PC-9 (cell line): ENCODE measurements at regions not wholly inside any gene's neighbourhood (a gene's known extent, or its start where the extent isn't known, plus 50 kb on each side); places are given as distances from the start of the nearest gene placed in this dataset.

Experiments used
- BruUV-seq: library from RNA; stranded (reverse); fragments of 400-500 nt; replicated peaks from 2 replicates; lab custom pipeline; 2021; lab: Mats Ljungman, UMichigan
- CTCF ChIA-PET: fragments of 300-600 bp; sonication (Branson Sonifier 250); formaldehyde crosslinking; loops from one replicate; lab custom pipeline; 2022; ENCODE audit warnings: antibody characterized with exemption; lab: Charles Lee
- POLR2A ChIA-PET: fragments of 300-600 bp; sonication (Branson Sonifier 250); formaldehyde crosslinking; loops from one replicate; lab custom pipeline; 2022; ENCODE audit warnings: antibody characterized with exemption; ENCODE audit not compliant: unreplicated experiment; lab: Charles Lee
- DNase-seq, 2 experiments: peaks; one replicate each; pipeline versions ENCODE4 v3.0.0 to v3.0.0-alpha.2; 2015 to 2022; ENCODE audit warnings: mixed read lengths in 1 of 2
- H2AFZ ChIP-seq: fragments of 200-600 bp; sonication (generic); 2 replicates; pipeline ENCODE4 v1.8.1; 2017; ENCODE audit warnings: antibody characterized with exemption
- H3F3A ChIP-seq: fragments of 200-600 bp; sonication (generic); 2 replicates; pipeline ENCODE4 v1.8.1; 2017; ENCODE audit warnings: antibody characterized with exemption, mild to moderate bottlenecking, low read depth; ENCODE audit not compliant: insufficient read depth
- H3K27ac ChIP-seq: fragments of 200-600 bp; sonication (generic); 2 replicates; pipeline ENCODE4 v1.6.1; 2016; ENCODE audit warnings: mixed run types
- H3K27me3 ChIP-seq: fragments of 200-600 bp; sonication (generic); 2 replicates; pipeline ENCODE4 v1.6.1; 2016; ENCODE audit warnings: low read depth, mixed run types; ENCODE audit not compliant: insufficient read depth
- H3K36me3 ChIP-seq: fragments of 200-600 bp; sonication (generic); 2 replicates; pipeline ENCODE4 v1.6.1; 2016; ENCODE audit warnings: low read depth, mixed run types
- H3K4me1 ChIP-seq: fragments of 200-600 bp; sonication (generic); replicated peaks from 2 replicates; pipeline ENCODE4 v1.6.1; 2016; ENCODE audit warnings: mixed run types; ENCODE audit not compliant: insufficient read depth
- H3K4me2 ChIP-seq: fragments of 200-600 bp; sonication (generic); 2 replicates; pipeline ENCODE4 v1.6.1; 2017; ENCODE audit warnings: mixed run types
- H3K4me3 ChIP-seq: fragments of 200-600 bp; sonication (generic); 2 replicates; pipeline ENCODE4 v1.6.1; 2016; ENCODE audit warnings: mixed run types
- H3K79me2 ChIP-seq: fragments of 200-600 bp; sonication (generic); 2 replicates; pipeline ENCODE4 v1.6.1; 2017; ENCODE audit warnings: low read depth, mixed run types
- H3K9me2 ChIP-seq: fragments of 200-600 bp; sonication (generic); 2 replicates; pipeline ENCODE4 v1.8.1; 2017; ENCODE audit warnings: mild to moderate bottlenecking; ENCODE audit not compliant: insufficient read depth
- H3K9me3 ChIP-seq: fragments of 200-600 bp; sonication (generic); 2 replicates; pipeline ENCODE4 v1.8.1; 2016; ENCODE audit warnings: low read depth; ENCODE audit not compliant: insufficient read depth
- H4K20me1 ChIP-seq: fragments of 200-600 bp; sonication (generic); 2 replicates; pipeline ENCODE4 v1.8.1; 2017; ENCODE audit not compliant: insufficient read depth
- EZH2 ChIP-seq: fragments of 200-600 bp; sonication (generic); IDR thresholded peaks from 2 replicates; pipeline ENCODE4 v1.8.0; 2017; ENCODE audit warnings: antibody characterized with exemption, low read depth
- intact Hi-C: fragments of 100-400 bp; cut with micrococcal nuclease; formaldehyde crosslinking; loops from one replicate; pipeline ENCODE4 v1.10.0; 2022; ENCODE audit not compliant: unreplicated experiment
- TF ChIP-seq, protein P1 (sequence below): fragments of 200-600 bp; sonication (generic); conservative IDR thresholded peaks from 2 replicates; pipeline ENCODE4 v1.6.1; 2017; ENCODE audit warnings: mixed run types, antibody characterized with exemption, mild to moderate bottlenecking, moderate library complexity

- Histone ChIP-seq H3K4me1 (no peaks in the 10 kb centered on the region), H3K27ac (no peak overlapping the region), H2AFZ (no peak overlapping the region), H3K4me2 (no peak overlapping the region), H3K36me3 (no peaks in the 10 kb centered on the region), H3K79me2 (no peaks in the 10 kb centered on the region), H3K27me3 (no peaks in the 10 kb centered on the region), H3F3A (no peaks in the 10 kb centered on the region), H4K20me1 (no peaks in the 10 kb centered on the region), H3K9me3 (no peaks in the 10 kb centered on the region), H3K9me2 (no peaks in the 10 kb centered on the region), H3K4me3 (no peak overlapping the region)
- ChIA-PET POLR2A (no interaction called here), CTCF (no interaction called here)
- DNase-seq = no peak
- BruUV-seq = no TSS peak
- intact Hi-C loops = no loop called here
- TF ChIP-seq, protein P1, sequence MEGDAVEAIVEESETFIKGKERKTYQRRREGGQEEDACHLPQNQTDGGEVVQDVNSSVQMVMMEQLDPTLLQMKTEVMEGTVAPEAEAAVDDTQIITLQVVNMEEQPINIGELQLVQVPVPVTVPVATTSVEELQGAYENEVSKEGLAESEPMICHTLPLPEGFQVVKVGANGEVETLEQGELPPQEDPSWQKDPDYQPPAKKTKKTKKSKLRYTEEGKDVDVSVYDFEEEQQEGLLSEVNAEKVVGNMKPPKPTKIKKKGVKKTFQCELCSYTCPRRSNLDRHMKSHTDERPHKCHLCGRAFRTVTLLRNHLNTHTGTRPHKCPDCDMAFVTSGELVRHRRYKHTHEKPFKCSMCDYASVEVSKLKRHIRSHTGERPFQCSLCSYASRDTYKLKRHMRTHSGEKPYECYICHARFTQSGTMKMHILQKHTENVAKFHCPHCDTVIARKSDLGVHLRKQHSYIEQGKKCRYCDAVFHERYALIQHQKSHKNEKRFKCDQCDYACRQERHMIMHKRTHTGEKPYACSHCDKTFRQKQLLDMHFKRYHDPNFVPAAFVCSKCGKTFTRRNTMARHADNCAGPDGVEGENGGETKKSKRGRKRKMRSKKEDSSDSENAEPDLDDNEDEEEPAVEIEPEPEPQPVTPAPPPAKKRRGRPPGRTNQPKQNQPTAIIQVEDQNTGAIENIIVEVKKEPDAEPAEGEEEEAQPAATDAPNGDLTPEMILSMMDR = no peak
- TF ChIP-seq EZH2 = no peak
Observed at GRCh38 chr4:31071508-31072486, 351.6 kb downstream of the PCDH7 start.

DNA sequence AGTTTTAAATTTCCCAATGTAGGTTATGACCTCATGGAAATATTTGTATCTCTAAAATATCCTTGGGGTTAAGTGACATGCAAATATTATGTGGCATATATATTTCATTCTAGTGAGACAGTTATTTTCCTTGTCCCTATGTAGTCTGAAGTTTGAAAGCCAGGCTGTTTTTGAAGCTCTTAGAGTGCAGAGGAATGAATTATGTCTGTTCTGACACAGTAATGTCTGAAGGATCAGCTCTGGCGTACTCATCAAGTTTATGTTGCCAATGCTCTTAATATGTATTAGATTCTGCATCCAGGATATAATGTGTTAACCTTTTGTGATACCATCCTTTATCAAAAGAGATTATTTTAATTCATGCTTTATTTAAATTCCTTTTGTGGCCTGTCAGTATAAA lies 355.8 kb downstream of the PCDH7 start:
- CTCF ChIA-PET = no interaction called here
- no peaks in the 10 kb centered on the region for H3F3A ChIP-seq
- POLR2A ChIA-PET = no interaction called here
- H3K27ac ChIP-seq = no peak overlapping the region
- H3K4me1 ChIP-seq = 0 out of 2 replicates have a peak, but pooled peaks cover 1% of the 10 kb centered on the region
- no peak overlapping the region for H2AFZ ChIP-seq
- H3K4me2 ChIP-seq = no peak overlapping the region
- H3K27me3 ChIP-seq = no peaks in the 10 kb centered on the region
- H3K79me2 ChIP-seq = no peaks in the 10 kb centered on the region
- BruUV-seq = no TSS peak
- DNase-seq = no peak
- intact Hi-C loops = no loop called here
- no peaks in the 10 kb centered on the region for H3K36me3 ChIP-seq
- H3K4me3 ChIP-seq = no peak overlapping the region
- H4K20me1 ChIP-seq = no peaks in the 10 kb centered on the region
- H3K9me2 ChIP-seq = no peaks in the 10 kb centered on the region
- no peaks in the 10 kb centered on the region for H3K9me3 ChIP-seq
- TF ChIP-seq, protein P1 = no peak
- TF ChIP-seq EZH2 = no peak

DNA sequence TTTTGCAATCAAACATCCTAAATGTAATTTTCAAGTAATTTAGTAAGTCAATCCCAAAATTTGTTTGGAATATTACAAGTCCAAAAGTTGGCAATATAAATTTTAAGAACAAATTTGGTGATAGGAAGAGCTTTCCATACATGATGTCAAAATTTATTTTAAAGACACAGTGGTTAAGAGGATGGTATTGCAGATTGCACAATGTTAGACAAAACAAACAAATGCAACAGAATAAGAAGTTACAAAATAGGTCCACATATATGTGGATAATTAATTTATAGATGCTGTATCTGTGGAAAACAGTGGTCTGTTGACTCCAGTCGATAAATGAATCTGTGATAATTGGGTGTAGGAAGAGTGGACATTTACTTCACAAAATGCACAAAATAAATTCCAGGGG lies 358.5 kb downstream of the PCDH7 start:
- no peaks in the 10 kb centered on the region for H3K79me2 ChIP-seq
- H3K9me2 ChIP-seq = no peaks in the 10 kb centered on the region
- ChIA-PET CTCF (no interaction called here), POLR2A (no interaction called here)
- H3K4me1 ChIP-seq = 0 out of 2 replicates have a peak, but pooled peaks cover 9% of the 10 kb centered on the region
- H3K27me3 ChIP-seq = no peaks in the 10 kb centered on the region
- H3F3A ChIP-seq = no peaks in the 10 kb centered on the region
- H3K4me2 ChIP-seq = no peak overlapping the region
- TF ChIP-seq, protein P1 = no peak
- TF ChIP-seq EZH2 = no peak
- no peak overlapping the region for H3K4me3 ChIP-seq
- 0 out of 2 replicates have a peak, but pooled peaks cover 5% of the 10 kb centered on the region for H3K9me3 ChIP-seq
- no peak overlapping the region for H3K27ac ChIP-seq
- no peaks in the 10 kb centered on the region for H4K20me1 ChIP-seq
- H3K36me3 ChIP-seq = no peaks in the 10 kb centered on the region
- no peak overlapping the region for H2AFZ ChIP-seq
- BruUV-seq = no TSS peak
- no peak for DNase-seq
- intact Hi-C loops = no loop called here
